BE2C (cell line): ENCODE measurements at regions not wholly inside any gene's neighbourhood (a gene's known extent, or its start where the extent isn't known, plus 50 kb on each side); places are given as distances from the start of the nearest gene placed in this dataset.

ENCODE experiments used
- DNase-seq: peaks from one replicate; pipeline ENCODE4 v3.0.0-alpha.2; 2020
- H3K27me3 ChIP-seq: fragments of 250-450 bp; sonication (Bioruptor Pico); 2 replicates; pipeline ENCODE4 v1.5.1; 2020; ENCODE audit warnings: mild to moderate bottlenecking
- H3K36me3 ChIP-seq: fragments of 250-450 bp; sonication (Bioruptor Pico); 2 replicates; pipeline ENCODE4 v1.5.1; 2020; ENCODE audit warnings: mild to moderate bottlenecking
- H3K4me1 ChIP-seq: fragments of 250-450 bp; sonication (Bioruptor Pico); 2 replicates; pipeline ENCODE4 v1.5.1; 2020
- H3K4me3 ChIP-seq: 2 replicates; pipeline ENCODE4 v1.5.1; 2011; ENCODE audit warnings: low read depth, low read length
- H3K9me3 ChIP-seq: fragments of 250-450 bp; sonication (Bioruptor Pico); 2 replicates; pipeline ENCODE4 v1.5.1; 2020
- TF ChIP-seq, protein P1 (sequence below): IDR thresholded peaks from 2 replicates; pipeline ENCODE4 v1.5.1; 2012; ENCODE audit warnings: mild to moderate bottlenecking, low read depth, low read length

DNA sequence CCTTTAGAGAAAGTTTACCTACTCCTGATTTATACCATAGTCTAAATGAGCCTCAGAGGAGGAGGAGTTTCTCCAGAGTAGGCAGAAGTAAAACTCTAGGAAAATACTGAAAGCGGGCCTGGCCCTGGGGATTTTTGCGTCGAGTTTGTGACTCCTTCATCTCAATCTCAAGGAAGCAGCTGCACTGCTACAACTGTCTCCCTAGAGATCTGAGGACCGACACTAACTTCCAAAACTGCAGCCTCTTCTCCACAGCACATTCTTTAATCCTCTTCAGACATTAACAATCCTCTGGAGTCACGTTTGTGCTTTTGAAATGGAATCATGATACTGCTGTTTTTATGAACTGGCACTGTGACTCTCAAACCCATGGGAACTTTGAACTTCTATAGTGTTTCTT is 281.4 kb downstream of the KCNS3 start:
- no peak for DNase-seq
- H3K27me3 ChIP-seq = peaks cover 3% of the 10 kb centered on the region

GRCh38 chr2:18156421-18156820 is 278.0 kb downstream of the KCNS3 start:
- H3K36me3 ChIP-seq = no peaks in the 10 kb centered on the region
- peaks cover 3% of the 10 kb centered on the region for H3K27me3 ChIP-seq
- no peak for DNase-seq
- TF ChIP-seq, protein P1, sequence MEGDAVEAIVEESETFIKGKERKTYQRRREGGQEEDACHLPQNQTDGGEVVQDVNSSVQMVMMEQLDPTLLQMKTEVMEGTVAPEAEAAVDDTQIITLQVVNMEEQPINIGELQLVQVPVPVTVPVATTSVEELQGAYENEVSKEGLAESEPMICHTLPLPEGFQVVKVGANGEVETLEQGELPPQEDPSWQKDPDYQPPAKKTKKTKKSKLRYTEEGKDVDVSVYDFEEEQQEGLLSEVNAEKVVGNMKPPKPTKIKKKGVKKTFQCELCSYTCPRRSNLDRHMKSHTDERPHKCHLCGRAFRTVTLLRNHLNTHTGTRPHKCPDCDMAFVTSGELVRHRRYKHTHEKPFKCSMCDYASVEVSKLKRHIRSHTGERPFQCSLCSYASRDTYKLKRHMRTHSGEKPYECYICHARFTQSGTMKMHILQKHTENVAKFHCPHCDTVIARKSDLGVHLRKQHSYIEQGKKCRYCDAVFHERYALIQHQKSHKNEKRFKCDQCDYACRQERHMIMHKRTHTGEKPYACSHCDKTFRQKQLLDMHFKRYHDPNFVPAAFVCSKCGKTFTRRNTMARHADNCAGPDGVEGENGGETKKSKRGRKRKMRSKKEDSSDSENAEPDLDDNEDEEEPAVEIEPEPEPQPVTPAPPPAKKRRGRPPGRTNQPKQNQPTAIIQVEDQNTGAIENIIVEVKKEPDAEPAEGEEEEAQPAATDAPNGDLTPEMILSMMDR = no peak
- no peaks in the 10 kb centered on the region for H3K4me1 ChIP-seq
- no peaks in the 10 kb centered on the region for H3K9me3 ChIP-seq
- H3K4me3 ChIP-seq = no peak overlapping the region

More for the DNA sequence above, 281.4 kb downstream of the KCNS3 start:
- Histone ChIP-seq H3K9me3 (no peaks in the 10 kb centered on the region), H3K4me3 (no peak overlapping the region), H3K36me3 (no peaks in the 10 kb centered on the region), H3K4me1 (no peaks in the 10 kb centered on the region)
- TF ChIP-seq, protein P1 = no peak

DNA sequence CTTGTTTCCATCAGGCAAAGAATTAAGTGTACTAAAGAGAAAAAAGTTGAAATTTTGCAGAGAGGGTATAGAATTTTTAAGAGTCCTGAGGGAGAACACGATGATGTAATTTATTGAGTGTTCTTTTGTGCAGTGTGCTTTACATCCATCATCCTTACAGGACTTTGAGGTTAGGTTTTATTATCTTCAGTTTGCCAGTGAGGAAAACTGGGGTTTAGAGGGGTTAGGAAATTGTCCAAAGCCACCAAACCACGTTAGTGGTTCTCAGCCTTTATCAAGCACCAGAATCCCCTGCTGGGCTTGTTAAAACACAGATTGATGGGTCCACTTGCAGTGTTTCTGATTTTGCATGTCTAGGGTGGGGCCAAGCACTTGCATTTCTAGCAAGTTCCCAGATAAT is 277.5 kb downstream of the KCNS3 start:
- Histone ChIP-seq H3K9me3 (no peaks in the 10 kb centered on the region), H3K36me3 (no peaks in the 10 kb centered on the region), H3K4me3 (no peak overlapping the region), H3K27me3 (peaks cover 3% of the 10 kb centered on the region), H3K4me1 (no peaks in the 10 kb centered on the region)
- no peak for DNase-seq
- TF ChIP-seq, protein P1 = no peak

DNA sequence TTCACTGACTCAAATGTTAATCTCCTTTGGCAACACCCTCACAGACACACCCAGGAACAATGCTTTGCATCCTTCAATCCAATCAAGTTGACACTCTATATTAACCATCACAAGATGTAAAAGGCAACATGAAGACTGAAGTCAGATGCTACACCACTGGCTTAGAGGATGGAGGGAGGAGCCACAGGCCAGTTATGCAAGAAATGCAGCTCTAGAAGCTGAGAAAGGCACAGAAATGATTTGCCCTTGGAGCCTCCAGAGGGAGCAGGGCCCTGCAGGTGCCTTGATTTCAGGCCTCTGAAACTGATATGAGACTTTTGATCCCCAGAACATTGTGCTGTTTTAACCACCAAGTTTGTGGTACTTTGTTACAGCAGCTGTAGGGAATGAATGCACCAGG is 276.3 kb downstream of the KCNS3 start:
- H3K4me3 ChIP-seq = no peak overlapping the region
- no peaks in the 10 kb centered on the region for H3K36me3 ChIP-seq
- DNase-seq = no peak
- no peaks in the 10 kb centered on the region for H3K9me3 ChIP-seq
- TF ChIP-seq, protein P1 = no peak
- peaks cover 3% of the 10 kb centered on the region for H3K27me3 ChIP-seq
- no peaks in the 10 kb centered on the region for H3K4me1 ChIP-seq

GRCh38 chr2:18154259-18154658 is 275.8 kb downstream of the KCNS3 start:
- Histone ChIP-seq H3K4me3 (no peak overlapping the region), H3K36me3 (no peaks in the 10 kb centered on the region), H3K9me3 (no peaks in the 10 kb centered on the region), H3K4me1 (no peaks in the 10 kb centered on the region), H3K27me3 (peaks cover 3% of the 10 kb centered on the region)
- DNase-seq = no peak
- TF ChIP-seq, protein P1 = no peak

DNA sequence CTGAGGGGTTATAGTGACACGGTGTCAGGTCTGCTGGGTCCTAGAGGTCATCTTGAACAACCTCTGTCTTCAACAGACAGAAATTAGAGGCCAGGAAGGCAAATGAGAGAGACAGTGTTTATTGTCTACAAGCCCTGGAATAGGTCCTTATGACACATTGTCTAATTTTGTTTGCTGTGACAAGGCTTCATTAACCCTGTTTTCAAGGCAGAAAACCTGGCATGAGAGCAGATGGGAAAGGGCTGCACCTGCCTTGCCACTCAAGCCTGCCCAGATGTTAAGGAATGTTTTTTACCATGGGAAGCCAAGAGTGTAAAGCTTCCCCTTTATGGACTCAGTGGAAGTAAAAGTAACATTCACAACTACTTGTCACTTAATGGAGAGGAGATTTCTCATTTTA is 275.3 kb downstream of the KCNS3 start:
- DNase-seq = no peak
- Histone ChIP-seq H3K4me3 (no peak overlapping the region), H3K36me3 (no peaks in the 10 kb centered on the region), H3K4me1 (no peaks in the 10 kb centered on the region), H3K9me3 (no peaks in the 10 kb centered on the region), H3K27me3 (peaks cover 3% of the 10 kb centered on the region)
- TF ChIP-seq, protein P1 = no peak
